GM12875 (cell line): ENCODE measurements at regions not wholly inside any gene's neighbourhood (a gene's known extent, or its start where the extent isn't known, plus 50 kb on each side); places are given as distances from the start of the nearest gene placed in this dataset.
A peak's percentile ranks its signal among the peaks of the same experiment; 100 is the strongest.

Experiments
- H3K4me3 ChIP-seq: one replicate; pipeline ENCODE4 v1.5.1; 2011; ENCODE audit warnings: low read depth, low read length, control low read depth
- CTCF ChIP-seq: IDR thresholded peaks from 2 replicates; pipeline ENCODE4 v1.5.1; 2011; ENCODE audit warnings: low read depth, mild to moderate bottlenecking, control low read depth, inconsistent platforms, low read length, moderate library complexity, borderline replicate concordance; ENCODE audit not compliant: insufficient read depth

- H3K4me3 ChIP-seq = no peak overlapping the region
- 0 out of 2 replicates have a peak, but pooled peaks have one; percentile 2 for TF ChIP-seq CTCF
These were observed 731.4 kb upstream of the CITED2 start for GRCh38 chr6:140105857-140106256.

- H3K4me3 ChIP-seq = no peak overlapping the region
These were observed 730.8 kb upstream of the CITED2 start for GRCh38 chr6:140105241-140105640.

DNA sequence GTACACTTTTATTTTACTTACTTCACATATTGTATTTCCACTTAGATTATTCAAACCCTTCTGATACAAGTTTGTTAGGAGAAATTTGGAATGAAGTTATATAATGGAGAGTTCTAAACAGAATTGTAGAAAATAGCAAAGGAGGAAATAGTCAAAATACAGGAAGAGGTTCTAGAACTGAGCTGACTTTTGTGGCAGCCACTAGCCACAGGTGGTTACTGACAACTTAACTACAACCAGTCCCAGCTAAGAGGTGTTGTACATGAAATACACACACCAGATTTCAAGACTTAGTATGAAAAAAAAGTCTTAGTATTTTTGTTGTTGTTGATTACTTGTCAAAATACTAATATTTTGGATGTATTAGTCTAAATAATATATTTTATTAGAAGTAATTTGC is 727.4 kb upstream of the CITED2 start:
- TF ChIP-seq CTCF = no peak
- H3K4me3 ChIP-seq = no peak overlapping the region

More at GRCh38 chr6:140105241-140105640, 730.8 kb upstream of the CITED2 start:
- no peak for TF ChIP-seq CTCF

DNA sequence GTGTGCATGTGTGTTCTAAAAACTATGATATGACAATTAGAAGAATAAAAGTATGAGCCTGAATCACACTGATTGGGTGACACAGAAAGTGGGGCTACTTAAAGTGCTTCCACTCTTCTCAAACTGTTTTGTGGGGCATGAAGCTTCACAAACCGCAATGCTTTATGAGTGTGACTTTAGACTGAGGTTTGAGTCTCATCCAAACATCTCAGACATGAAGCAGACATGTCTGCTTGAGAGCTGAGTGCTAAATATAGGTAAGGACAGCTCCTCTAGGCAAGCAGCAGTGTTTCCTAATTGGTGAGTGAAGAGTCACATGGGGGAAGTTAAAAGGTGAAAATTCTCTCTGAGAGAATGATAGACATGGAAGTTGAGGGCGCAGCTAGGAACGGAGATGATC is 726.9 kb upstream of the CITED2 start:
- no peak for TF ChIP-seq CTCF
- H3K4me3 ChIP-seq = no peak overlapping the region

- H3K4me3 ChIP-seq = no peak overlapping the region
- TF ChIP-seq CTCF = no peak
These were observed 721.1 kb upstream of the CITED2 start for GRCh38 chr6:140095532-140095931.

- H3K4me3 ChIP-seq = no peak overlapping the region
- TF ChIP-seq CTCF = no peak
These were observed 717.4 kb upstream of the CITED2 start for GRCh38 chr6:140091895-140092294.

DNA sequence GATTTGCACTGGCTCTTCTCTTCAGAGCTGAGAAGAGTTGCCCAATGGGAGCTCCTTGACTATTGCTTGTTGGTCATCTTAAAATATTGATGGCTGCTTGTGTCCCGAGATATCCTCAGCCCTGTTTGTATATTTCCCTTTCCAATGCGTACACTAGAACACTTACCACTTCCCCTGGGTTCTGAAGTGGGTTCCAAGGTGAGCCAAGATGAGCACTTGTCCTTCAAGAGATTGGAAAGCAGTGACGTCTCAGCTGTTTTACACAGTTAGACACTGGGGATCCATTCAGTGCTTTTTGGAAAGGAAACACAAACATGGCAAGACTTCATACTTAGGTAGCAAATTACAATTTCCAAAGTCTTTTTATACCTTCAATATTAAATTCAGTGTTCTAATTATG is 716.4 kb upstream of the CITED2 start:
- TF ChIP-seq CTCF = no peak

More for the DNA sequence above, 716.4 kb upstream of the CITED2 start:
- H3K4me3 ChIP-seq = no peak overlapping the region
